HG03159 (cell line): ENCODE measurements at regions not wholly inside any gene's neighbourhood (a gene's known extent, or its start where the extent isn't known, plus 50 kb on each side); places are given as distances from the start of the nearest gene placed in this dataset.

Source experiments
- ATAC-seq: cut with Tn5 transposase; IDR thresholded peaks from one replicate; pipeline ENCODE4 v1.9.1; 2021; ENCODE audit warnings: mild to moderate bottlenecking, moderate library complexity; ENCODE audit not compliant: unreplicated experiment

DNA sequence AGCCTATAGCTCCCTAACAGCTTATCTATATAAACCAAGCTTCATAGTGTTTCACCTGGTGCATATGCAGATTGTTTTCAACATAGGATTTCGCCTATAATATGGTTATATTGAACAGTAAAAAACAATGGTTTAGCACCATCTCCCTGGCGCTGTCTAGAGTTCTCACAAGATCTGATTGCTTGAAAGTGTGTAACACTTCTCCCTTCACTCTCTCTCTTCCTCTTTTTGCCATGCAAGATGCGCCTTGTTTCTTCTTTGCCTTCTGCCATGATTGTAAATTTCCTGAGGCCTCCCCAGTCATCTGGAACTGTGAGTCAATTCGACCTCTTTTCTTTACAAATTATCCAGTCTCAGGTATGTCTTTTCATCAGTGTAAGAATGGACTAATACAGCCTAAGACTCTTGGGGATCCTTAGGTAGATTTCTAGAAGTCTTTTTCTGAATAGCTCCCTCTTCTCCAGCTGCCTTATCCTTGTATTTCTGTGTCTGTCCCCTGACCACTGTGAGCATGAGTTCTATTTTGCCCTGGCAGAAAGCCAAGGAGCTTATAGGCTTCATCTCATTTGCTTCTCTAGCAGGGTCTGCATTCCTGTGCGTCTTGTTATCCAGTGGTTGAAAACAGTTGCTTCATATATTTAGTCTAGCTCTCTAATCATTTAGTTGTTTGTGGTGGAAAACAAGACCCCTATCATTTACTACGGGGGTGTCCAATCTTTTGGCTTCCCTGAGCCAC is 401.6 kb downstream of the GPD2 start:
- no peak for ATAC-seq

GRCh38 chr2:156841321-156841720 is 405.1 kb downstream of the GPD2 start:
- peak; percentile 55 for ATAC-seq

DNA sequence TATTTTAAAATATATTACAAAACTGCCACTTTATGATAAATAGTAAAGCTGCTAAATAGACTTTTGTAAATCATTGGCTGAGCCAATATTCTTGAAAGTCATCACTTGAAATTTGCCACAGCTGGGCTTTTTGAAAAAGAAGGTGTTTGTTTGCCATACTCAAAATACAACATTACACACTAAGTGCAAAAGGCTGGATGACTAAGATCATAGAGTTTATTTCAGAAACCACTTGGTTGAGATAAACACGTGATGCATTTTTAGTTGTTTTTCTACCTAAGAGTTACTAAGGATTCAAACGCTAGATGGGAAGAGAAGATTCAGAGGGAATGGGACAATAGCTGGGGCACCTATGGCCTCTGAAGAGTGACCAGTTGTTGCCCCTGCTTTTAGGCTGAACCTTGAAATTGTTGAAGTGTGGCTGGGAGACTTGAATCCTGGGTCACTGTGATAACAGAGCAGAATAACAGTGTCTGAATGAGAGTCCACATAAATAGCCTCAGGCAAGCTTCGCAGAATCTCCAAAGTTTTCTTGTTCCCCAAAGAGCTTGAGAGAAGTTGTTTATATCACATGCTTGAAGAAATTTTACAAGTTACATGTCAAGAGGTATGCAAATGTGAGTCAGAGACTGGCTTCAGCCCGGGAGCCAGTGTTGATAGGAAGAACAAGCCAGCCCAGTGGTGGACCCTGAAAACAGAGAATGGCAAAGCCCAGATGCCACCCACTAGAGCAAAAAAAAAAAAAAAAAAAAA is 409.8 kb downstream of the GPD2 start:
- ATAC-seq, result no peak

DNA sequence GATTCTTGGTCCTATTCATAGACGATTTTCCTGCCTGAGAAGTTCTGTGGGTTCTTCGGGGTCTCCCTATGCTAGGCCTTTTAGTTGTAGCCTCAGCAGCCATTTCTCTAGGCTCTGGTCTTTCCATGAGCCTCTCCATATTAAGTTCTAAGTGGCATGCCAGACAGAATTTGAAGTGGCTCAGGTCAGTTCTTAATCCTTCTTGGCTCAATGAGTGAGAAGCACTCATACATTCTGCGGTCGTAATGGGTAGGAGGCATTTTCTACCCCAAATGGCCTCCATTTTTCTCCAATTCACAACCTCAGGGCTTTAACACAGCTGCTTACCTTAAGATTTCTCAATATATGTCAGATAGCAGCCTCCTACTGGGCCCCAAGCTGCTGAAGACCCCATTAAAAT is 405.3 kb upstream of the GALNT5 start:
- ATAC-seq, result no peak

DNA sequence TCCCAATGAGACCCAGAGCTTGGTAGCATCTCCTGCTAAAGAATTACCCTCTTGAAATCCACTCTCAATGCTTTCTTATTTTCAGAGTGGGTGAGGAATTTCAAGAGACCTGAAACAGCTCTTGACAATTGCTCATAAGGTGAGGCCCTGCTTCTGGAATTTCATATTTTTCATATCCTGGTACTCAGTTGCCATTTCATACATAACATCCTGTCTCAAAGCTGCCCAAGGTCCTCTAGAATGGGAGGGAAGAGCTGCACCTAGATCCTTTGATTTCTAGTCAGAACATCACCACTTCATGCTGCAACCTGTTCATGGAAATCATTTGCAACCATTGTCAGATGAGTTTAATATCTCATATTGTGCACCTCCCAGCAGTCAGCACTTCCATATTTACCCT is 404.8 kb upstream of the GALNT5 start:
- no peak for ATAC-seq

GRCh38 chr2:156864325-156864724 is 393.2 kb upstream of the GALNT5 start:
- ATAC-seq, result no peak

- ATAC-seq, result no peak
These were observed 392.8 kb upstream of the GALNT5 start for GRCh38 chr2:156864753-156865152.

DNA sequence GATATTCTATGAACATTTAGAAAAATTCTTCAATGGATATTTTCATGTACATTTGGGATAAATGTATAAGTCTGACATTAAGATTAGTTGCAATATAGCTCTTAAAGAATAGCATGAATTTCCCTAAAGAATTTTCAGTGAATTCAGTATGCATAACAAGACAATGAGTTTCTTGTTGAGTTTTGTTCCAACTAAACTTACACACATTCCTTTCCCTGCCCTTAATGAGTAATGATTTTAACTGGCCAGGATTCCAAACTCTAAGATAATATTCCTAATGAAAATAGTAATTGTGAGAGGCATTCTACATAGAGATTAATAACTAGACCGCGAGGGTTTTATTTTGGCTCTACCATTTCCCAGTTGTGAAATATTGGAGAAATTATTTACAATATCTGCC is 390.3 kb upstream of the GALNT5 start:
- ATAC-seq, result no peak

- ATAC-seq, result no peak
These were observed 382.8 kb upstream of the GALNT5 start for GRCh38 chr2:156874707-156875106.

DNA sequence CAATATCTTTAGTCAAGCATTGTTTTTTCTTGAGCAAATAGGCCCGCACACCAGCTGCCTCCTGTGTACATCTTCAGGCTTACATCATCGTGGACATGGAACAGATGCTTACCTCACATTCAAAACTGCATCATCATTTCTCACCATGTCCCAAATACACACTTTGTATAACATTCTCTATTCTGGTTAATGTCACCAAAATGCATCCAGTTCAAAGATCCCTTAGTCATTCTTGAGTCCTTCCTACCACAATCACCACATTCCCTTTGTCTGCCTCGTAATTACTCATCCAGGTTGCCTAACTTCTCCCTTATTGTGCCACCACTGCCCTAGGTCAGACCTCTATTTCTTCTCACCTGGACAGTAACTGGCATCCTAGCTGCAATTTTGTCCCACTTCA is 373.7 kb upstream of the GALNT5 start:
- no peak for ATAC-seq

DNA sequence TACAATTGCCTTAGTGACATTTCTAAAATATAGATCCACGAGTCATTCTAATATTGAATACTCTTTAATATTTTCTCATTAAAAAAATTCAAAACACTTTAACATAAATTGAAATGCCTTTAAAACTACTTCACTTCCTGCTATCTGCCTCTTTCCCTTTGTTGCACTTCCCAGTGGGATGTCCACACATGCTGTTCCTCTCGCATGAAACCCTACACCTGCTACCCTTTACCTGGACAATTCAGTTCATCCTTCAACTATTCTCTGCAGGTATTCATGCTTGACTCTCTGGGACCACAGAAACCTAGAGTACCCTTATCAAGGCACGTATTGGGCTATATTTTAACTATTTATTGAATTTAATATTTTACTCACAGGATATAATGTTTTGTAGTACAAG is 373.3 kb upstream of the GALNT5 start:
- no peak for ATAC-seq

GRCh38 chr2:156890529-156891148 is 366.9 kb upstream of the GALNT5 start:
- ATAC-seq, result no peak

DNA sequence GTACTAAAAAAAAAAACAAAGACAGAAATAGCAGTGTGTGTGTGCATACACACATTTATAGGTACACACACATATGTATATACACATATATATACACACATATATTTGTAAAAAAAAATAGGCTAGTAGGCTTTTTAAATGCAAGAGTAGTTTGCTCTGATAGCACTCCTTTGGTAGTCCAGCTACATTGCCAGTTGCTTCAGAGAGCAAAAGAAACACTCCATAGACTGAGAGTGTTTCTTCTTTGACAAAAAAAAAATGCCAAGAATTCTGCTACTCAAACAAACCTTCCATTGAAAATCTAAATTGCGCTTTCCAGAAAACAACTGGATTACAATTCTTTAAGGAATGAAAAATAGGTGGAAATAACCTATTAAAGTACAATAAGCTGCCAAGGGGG is 365.9 kb upstream of the GALNT5 start:
- no peak for ATAC-seq

DNA sequence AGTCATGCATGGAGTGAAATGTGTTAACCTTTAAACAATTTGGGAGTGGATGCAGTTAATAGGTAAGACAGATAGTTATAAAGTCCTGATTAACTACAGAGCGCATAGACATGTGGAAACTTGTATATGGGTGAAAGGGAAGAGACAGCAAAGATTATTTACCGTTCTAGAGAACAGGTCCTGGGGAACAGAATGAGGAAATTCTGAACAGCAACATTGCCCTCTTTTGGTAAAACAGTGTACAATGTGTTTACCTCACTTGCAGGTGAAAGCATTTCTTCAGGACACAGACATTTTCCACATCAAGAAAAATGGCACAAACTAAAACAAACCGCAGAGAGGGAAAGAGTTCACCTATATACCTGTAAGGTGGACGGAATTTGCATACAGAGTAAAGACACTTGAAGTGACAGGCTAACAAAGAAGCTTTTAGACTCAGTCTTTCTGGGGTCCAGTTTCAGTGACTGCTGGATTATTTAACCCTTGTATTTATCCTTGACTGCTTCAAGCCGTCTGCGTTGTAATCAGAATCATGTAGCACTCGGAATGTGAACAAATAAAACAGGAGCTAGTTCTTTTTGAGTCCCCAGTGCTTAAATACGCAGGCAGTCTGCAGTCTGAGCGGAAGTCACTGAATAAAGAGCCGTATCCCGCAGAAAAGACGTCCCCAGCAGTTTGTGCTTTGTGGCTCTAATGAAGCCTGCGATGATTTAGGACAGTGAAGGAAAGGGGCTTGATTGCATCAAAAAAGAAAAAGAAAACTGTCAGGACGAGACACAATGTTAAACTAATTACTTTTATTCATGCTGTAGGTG is 364.8 kb upstream of the GALNT5 start:
- peak; percentile 42 for ATAC-seq

- ATAC-seq, result peak; percentile 95
These were observed 361.2 kb upstream of the GALNT5 start for GRCh38 chr2:156896294-156896693.

DNA sequence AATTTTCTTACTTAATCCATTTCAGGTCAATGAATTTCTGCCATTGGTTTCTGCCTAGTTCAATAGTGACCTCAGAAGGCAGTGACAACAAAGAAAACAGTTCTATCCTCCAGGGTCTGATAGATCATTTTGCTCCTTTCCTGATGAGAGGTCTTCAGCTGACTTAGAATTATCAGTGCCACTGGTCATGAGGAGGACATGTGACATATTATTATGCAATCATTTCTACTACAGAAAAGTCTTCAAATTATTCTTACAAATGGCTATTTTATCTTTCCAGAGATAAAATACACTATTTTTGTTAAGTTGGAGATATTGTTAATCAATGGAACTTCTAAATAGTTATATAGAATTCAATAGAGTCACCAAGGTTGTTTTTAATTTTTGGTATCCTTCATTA is 360.0 kb upstream of the GALNT5 start:
- ATAC-seq, result no peak

- ATAC-seq, result no peak
These were observed 356.0 kb upstream of the GALNT5 start for GRCh38 chr2:156901373-156902031.

DNA sequence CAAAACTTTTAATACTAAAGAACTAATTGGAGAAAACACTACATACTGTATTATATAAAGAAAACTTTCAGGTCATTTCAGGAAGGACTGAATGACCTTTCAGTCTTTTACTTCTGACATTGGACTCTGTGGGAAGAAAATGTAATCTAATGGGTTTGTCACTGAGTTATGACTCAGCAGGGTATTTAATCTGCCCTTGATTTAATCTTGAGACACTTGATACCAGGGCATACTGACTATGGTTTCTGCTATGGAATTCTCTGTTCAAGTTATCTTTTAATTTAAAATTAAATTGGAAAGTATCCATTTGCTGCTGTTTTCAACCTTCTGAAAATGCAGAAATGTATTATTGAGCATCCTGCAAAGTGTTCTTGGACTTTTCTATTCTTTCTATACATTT is 354.2 kb upstream of the GALNT5 start:
- no peak for ATAC-seq

DNA sequence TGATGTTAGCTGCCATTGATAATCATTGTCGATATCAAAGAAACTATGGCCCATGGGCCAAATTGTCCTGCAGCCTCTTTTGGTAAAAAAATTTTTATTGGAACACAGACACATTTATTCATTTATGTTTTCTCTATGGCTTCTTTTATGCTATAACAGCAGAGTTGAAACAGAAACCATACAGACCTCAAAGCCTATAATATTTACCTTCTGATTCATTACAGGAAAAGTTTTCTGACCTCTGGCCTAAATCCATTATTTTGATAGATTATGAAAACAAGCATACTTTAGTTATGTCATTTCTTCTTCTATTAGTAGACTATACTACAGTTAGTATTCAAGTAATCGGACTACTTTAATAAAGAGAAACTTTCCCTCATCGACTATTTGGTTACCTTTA is 349.7 kb upstream of the GALNT5 start:
- peak; percentile 62 for ATAC-seq

GRCh38 chr2:156908825-156909224 is 348.7 kb upstream of the GALNT5 start:
- ATAC-seq, result peak; percentile 87

GRCh38 chr2:156909983-156910382 is 347.5 kb upstream of the GALNT5 start:
- ATAC-seq, result no peak
